Glutamatergic neuron (in vitro differentiated cells): ENCODE measurements at regions not wholly inside any gene's neighbourhood (a gene's known extent, or its start where the extent isn't known, plus 50 kb on each side); places are given as distances from the start of the nearest gene placed in this dataset.

ENCODE experiments used
- DNase-seq: peaks from one replicate; pipeline ENCODE4 v3.0.0; 2022
- H3K27ac Mint-ChIP-seq: one replicate; pipeline ENCODE4 v1.8.0; 2020; ENCODE audit warnings: mild to moderate bottlenecking, mixed read lengths, inconsistent platforms; ENCODE audit not compliant: unreplicated experiment
- H3K27me3 Mint-ChIP-seq: one replicate; pipeline ENCODE4 v1.8.0; 2020; ENCODE audit warnings: mild to moderate bottlenecking, moderate library complexity, mixed read lengths, inconsistent platforms; ENCODE audit not compliant: unreplicated experiment
- H3K36me3 Mint-ChIP-seq: one replicate; pipeline ENCODE4 v1.8.0; 2020; ENCODE audit warnings: mild to moderate bottlenecking, mixed read lengths, inconsistent platforms; ENCODE audit not compliant: unreplicated experiment
- H3K4me1 Mint-ChIP-seq: one replicate; pipeline ENCODE4 v1.8.0; 2020; ENCODE audit warnings: mild to moderate bottlenecking, low read depth, mixed read lengths, inconsistent platforms; ENCODE audit not compliant: unreplicated experiment
- H3K4me3 Mint-ChIP-seq: one replicate; pipeline ENCODE4 v1.8.0; 2020; ENCODE audit warnings: mild to moderate bottlenecking, mixed read lengths, inconsistent platforms; ENCODE audit not compliant: unreplicated experiment
- H3K9me3 Mint-ChIP-seq: one replicate; pipeline ENCODE4 v1.8.0; 2020; ENCODE audit warnings: mild to moderate bottlenecking, moderate library complexity, mixed read lengths, inconsistent platforms; ENCODE audit not compliant: unreplicated experiment
- CTCF ChIP-seq: fragments of 200-600 bp; sonication (generic); IDR thresholded peaks from one replicate; pipeline ENCODE4 v1.5.0; 2021; ENCODE audit not compliant: partially characterized antibody, unreplicated experiment

- Mint-ChIP-seq H3K27ac (no peak overlapping the region), H3K4me1 (no peaks in the 10 kb centered on the region), H3K27me3 (no peaks in the 10 kb centered on the region), H3K9me3 (no peaks in the 10 kb centered on the region), H3K4me3 (no peak overlapping the region), H3K36me3 (no peaks in the 10 kb centered on the region)
- TF ChIP-seq CTCF: no peak
- no peak for DNase-seq
These were observed 177.7 kb downstream of the RBM46 start for GRCh38 chr4:154958621-154959358.

- Mint-ChIP-seq H3K36me3 (no peaks in the 10 kb centered on the region), H3K4me3 (no peak overlapping the region), H3K4me1 (no peaks in the 10 kb centered on the region), H3K27me3 (no peaks in the 10 kb centered on the region), H3K9me3 (no peaks in the 10 kb centered on the region), H3K27ac (no peak overlapping the region)
- TF ChIP-seq CTCF: no peak
- DNase-seq: no peak
These were observed 178.7 kb downstream of the RBM46 start for GRCh38 chr4:154959756-154960155.

- Mint-ChIP-seq H3K36me3 (no peaks in the 10 kb centered on the region), H3K27me3 (no peaks in the 10 kb centered on the region), H3K9me3 (no peaks in the 10 kb centered on the region), H3K4me1 (no peaks in the 10 kb centered on the region), H3K4me3 (no peak overlapping the region), H3K27ac (no peak overlapping the region)
- DNase-seq: no peak
- no peak for TF ChIP-seq CTCF
These were observed 179.4 kb downstream of the RBM46 start for GRCh38 chr4:154960476-154960875.

- no peak overlapping the region for H3K4me3 Mint-ChIP-seq
- H3K9me3 Mint-ChIP-seq: no peaks in the 10 kb centered on the region
- H3K36me3 Mint-ChIP-seq: no peaks in the 10 kb centered on the region
- DNase-seq: no peak
- TF ChIP-seq CTCF: no peak
- H3K27ac Mint-ChIP-seq: no peak overlapping the region
- H3K4me1 Mint-ChIP-seq: no peaks in the 10 kb centered on the region
- no peaks in the 10 kb centered on the region for H3K27me3 Mint-ChIP-seq
These were observed 180.2 kb downstream of the RBM46 start for GRCh38 chr4:154961263-154961662.

- no peak for DNase-seq
- H3K27me3 Mint-ChIP-seq: no peaks in the 10 kb centered on the region
- H3K27ac Mint-ChIP-seq: no peak overlapping the region
- H3K4me3 Mint-ChIP-seq: no peak overlapping the region
- H3K9me3 Mint-ChIP-seq: no peaks in the 10 kb centered on the region
- H3K36me3 Mint-ChIP-seq: no peaks in the 10 kb centered on the region
- H3K4me1 Mint-ChIP-seq: no peaks in the 10 kb centered on the region
- no peak for TF ChIP-seq CTCF
These were observed 192.4 kb downstream of the RBM46 start for GRCh38 chr4:154973244-154974035.
